VCaP (cell line): ENCODE measurements at regions not wholly inside any gene's neighbourhood (a gene's known extent, or its start where the extent isn't known, plus 50 kb on each side); places are given as distances from the start of the nearest gene placed in this dataset.

ENCODE experiments used
- H3K27ac ChIP-seq: fragments of 450-650 bp; 2 replicates; pipeline ENCODE4 v1.5.1; 2017
- TF ChIP-seq, protein P1 (sequence below): fragments of 450-650 bp; conservative IDR thresholded peaks from 2 replicates; pipeline ENCODE4 v1.5.1; 2017; ENCODE audit warnings: mild to moderate bottlenecking, moderate library complexity

- no peak overlapping the region for H3K27ac ChIP-seq
- TF ChIP-seq, protein P1, sequence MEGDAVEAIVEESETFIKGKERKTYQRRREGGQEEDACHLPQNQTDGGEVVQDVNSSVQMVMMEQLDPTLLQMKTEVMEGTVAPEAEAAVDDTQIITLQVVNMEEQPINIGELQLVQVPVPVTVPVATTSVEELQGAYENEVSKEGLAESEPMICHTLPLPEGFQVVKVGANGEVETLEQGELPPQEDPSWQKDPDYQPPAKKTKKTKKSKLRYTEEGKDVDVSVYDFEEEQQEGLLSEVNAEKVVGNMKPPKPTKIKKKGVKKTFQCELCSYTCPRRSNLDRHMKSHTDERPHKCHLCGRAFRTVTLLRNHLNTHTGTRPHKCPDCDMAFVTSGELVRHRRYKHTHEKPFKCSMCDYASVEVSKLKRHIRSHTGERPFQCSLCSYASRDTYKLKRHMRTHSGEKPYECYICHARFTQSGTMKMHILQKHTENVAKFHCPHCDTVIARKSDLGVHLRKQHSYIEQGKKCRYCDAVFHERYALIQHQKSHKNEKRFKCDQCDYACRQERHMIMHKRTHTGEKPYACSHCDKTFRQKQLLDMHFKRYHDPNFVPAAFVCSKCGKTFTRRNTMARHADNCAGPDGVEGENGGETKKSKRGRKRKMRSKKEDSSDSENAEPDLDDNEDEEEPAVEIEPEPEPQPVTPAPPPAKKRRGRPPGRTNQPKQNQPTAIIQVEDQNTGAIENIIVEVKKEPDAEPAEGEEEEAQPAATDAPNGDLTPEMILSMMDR, result no peak
Measured at GRCh38 chr9:79152306-79152705, 419.5 kb upstream of the TLE4 start.

GRCh38 chr9:79154806-79155205, 417.0 kb upstream of the TLE4 start:
- TF ChIP-seq, protein P1, result no peak
- H3K27ac ChIP-seq, result no peak overlapping the region

DNA sequence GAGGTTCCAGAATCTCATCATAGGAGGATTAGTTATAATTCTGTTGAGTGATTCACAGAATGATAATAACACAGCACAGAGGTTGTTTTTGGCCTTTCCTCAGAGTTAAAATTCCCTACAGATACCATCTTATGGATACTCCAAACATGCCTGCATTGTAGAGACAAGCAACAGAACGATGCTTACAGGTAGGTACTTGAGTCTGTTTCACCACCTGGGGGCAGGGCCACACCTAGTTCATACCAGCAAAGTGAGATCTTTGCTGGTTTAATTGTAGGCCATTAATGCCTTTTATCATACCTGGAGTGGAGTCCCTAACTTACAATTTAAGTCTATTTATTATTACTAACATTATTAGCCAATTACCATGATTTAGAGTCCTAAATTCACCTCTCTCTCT, 416.5 kb upstream of the TLE4 start:
- H3K27ac ChIP-seq, result no peak overlapping the region
- TF ChIP-seq, protein P1, result no peak

- H3K27ac ChIP-seq, result no peak overlapping the region
- TF ChIP-seq, protein P1, result no peak
Measured at GRCh38 chr9:79163544-79163943, 408.2 kb upstream of the TLE4 start.

DNA sequence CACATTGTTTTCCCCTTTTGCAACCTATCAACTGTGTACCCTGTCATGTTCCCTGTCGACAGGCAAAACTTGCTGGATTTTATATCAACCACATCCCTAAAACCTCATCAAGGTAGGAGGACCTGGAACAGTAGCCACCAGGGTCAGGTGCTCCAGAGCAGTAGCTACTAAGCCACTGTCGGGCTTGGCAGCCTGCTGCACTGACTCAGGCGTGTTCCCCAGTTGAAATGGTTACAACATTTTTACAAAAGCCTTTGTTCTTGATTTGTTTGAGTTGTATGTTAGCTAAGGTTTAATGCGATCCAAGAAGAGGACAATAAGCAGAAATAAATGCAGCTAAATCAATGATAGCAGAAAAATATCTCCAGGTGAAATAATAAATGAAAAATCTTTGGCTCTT, 407.4 kb upstream of the TLE4 start:
- TF ChIP-seq, protein P1, result no peak

DNA sequence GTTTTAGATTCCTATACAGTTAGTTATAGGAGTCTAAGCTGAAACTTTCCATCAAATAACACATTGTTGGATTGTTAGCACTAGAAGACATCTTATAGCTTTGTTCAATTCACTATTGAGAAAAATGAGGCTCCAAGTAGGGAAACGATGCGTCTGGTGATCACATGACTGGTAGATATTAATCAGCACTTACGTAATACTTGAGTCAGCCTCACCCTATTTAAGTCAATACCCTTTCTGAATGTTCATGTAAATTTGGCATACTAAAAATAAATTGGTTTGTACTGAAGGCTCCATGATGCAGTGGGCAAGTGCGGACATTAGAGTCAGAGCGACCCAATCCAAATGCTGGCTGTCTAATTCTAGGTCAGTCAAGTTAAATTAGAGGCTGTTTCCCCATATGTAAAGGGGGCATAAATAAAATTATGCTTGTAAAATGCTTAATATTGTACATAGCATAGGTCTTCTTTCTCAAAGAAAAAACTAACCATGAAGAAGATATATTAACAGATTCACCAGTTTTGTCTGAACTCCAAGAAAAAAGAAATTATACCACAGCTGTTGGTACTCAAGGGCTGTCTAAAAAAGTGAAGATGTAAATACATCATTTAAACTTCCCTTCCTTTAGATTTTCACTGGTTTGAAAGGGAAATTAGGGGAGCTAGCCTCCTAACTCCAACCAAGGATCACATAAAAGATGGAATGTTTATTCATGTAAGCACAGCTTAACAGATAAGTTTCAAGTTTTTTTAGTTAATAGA, 406.6 kb upstream of the TLE4 start:
- peak overlapping the region; percentile 25; the same call in 1 of the 2 replicates for H3K27ac ChIP-seq
- TF ChIP-seq, protein P1, result no peak

More for the DNA sequence above, 407.4 kb upstream of the TLE4 start:
- peak overlapping the region; percentile 25; the same call in 1 of the 2 replicates for H3K27ac ChIP-seq

DNA sequence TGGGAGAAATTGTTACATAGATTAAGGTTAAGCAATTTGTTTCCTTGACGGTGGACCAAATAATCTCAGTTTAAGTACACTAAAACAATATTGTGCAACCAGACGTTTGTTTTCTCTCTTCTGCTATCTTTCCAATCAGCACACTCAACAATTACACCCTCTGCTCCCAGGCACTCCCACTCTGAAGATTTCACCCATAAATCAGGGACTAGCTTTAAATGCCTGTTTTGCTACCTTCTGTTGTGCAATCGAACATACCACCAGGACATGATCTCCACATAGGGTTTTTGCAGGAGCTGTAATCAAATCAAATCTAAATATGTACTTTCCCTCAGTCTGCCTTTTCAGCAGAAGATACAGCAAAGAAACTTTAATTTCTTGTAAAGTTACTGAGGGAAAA, 405.8 kb upstream of the TLE4 start:
- TF ChIP-seq, protein P1, result no peak
- H3K27ac ChIP-seq, result no peak overlapping the region
